HG03103 (cell line): ENCODE measurements at regions not wholly inside any gene's neighbourhood (a gene's known extent, or its start where the extent isn't known, plus 50 kb on each side); places are given as distances from the start of the nearest gene placed in this dataset.
"Not testable (repeated sequence)": the region's sequence is repeated elsewhere in the genome, so short reads cannot be mapped to it uniquely, and the experiment has no call there.

Source experiments
- ATAC-seq: cut with Tn5 transposase; IDR thresholded peaks from one replicate; pipeline ENCODE4 v1.9.1; 2021; ENCODE audit warnings: low read depth; ENCODE audit not compliant: unreplicated experiment

DNA sequence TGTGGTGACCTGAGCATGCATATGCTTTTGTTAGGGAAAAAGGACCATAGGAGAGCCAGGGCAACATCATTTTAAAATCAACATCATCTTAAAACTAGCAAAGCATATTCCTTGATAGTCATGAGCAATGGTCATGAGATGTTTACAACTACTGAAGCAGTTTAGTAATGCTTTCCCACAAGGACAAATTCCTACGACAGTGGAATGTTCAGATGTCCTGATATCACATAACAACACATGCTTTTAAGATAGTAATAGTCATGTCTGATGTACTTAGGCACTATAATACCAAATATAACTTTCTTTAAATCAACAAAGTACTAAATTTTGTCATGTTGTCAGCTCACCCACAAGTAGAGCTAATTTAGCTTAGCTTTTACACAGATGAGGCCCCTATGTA lies 370.3 kb downstream of the HTR1B start:
- no peak for ATAC-seq

DNA sequence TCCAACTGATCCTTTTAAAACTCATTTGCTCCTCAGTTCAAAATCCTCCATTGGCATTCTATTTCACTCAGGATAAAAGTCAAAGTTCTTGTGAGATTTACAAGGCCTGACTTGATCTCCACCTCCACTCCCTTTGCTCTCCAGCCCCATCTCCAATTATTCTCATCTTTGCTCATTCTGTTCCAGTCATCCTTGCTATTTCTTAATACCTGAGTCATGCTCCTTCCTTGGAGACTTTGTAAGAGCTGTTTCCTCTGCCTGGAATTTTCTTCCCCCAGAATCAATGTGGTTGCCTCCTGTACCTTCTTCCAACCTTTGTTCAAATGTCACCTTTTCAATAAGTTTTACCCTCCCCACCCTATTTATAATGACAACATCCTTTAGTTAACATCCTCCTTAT lies 373.5 kb downstream of the HTR1B start:
- ATAC-seq: no peak

GRCh38 chr6:77087794-77088318 lies 375.4 kb downstream of the HTR1B start:
- ATAC-seq: not testable (repeated sequence)

DNA sequence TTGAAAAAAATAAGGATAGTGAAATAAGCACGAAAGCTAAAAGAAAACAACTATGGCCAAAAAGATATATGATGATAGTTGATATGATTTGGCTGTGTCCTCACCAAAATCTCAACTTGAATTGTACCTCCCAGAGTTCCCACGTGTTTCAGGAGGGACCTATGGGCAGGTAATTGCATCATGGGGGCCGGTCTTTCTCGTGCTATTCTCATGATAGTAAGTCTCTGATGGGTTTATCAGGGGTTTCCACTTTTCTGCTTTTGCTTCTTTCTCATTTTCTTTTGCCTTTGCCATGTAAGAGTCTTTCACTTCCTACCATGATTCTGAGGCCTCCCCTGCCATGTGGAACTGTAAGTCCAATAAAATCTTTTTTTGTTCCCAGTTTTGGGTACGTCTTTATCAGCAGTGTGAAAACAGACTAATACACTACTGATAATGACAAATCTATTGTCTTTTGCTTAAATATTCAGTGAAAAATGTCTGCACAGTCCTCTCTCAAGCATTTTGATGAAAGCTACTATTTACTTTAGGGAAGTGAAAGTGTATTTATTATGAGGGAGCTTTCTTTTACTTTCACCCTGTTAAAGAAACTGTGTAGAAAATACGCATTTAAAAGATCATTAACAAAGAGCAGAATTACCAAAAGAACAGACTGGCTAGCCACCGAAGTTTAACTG lies 389.1 kb downstream of the HTR1B start:
- ATAC-seq: no peak

DNA sequence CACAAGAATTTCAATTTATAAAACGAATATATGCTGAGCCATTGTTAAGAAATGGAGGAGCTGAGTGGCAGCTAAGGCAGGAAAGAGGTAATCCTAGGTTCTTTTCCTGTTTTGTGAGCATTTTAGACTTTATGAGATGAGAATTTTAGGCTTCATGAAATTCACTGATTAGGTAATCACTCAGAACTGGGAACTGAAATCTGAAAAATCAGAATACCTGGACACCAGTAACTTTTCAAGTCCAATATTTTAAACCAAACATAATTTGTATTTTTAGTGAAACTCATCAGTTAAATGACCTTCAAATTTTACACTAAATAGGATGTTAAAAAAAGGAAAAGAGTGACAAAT lies 389.9 kb downstream of the HTR1B start:
- ATAC-seq: no peak

DNA sequence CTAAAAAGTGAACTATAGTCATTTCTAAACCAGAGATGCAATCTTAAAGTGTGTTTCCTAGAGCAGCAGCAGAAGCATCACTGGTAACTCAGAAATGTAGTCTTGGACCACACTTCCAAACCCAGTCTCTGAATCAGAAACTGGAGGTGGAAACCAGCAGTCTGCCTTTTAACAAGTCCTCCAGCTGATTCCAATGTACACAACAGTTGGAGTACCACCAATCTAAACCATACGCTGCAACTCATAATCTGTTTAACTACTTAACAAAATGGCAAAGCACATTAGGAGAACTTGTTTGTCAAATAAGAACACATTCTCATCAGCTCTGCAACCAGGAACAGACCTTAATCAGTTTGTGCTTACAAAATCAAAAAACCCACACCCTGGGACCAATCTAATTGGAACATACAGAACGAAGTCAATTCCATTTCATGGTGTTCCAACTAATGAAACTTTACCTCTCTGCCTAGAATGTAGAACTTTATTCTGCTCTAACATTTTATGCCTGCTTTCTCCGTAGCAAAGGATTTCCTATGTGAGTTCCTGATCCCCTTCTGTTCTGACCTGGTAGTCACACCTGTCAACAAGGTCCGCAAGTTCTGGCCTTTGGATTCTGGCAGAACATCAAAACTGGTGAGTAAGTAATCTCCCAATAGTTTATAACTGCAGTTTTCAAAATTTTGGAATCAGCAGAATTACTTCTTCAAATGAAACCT lies 390.4 kb downstream of the HTR1B start:
- ATAC-seq: no peak

GRCh38 chr6:77063494-77063893 lies 399.8 kb downstream of the HTR1B start:
- no peak for ATAC-seq

- no peak for ATAC-seq
These were observed 407.6 kb downstream of the HTR1B start for GRCh38 chr6:77055711-77056110.

GRCh38 chr6:77040568-77041195 lies 422.6 kb downstream of the HTR1B start:
- ATAC-seq: no peak

- no peak for ATAC-seq
These were observed 424.5 kb downstream of the HTR1B start for GRCh38 chr6:77038807-77039206.

DNA sequence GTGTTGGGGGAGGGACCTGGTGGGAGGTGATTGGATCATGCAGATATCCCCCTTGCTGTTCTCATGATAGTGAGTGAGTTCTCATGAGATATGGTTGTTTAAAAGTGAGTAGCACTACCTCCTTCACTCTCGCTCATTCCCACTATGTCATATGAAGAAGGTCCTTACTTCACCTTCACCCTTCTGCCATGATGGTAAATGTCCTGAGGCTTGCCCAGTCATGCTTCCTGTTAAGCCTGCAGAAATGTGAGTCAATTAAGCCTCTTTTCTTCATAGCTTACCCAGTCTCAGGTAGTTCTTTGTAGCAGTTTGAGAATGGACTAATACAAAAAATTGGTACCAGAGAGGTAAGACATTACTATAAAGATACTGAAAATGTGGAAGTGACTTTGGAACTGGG lies 425.9 kb downstream of the HTR1B start:
- no peak for ATAC-seq

DNA sequence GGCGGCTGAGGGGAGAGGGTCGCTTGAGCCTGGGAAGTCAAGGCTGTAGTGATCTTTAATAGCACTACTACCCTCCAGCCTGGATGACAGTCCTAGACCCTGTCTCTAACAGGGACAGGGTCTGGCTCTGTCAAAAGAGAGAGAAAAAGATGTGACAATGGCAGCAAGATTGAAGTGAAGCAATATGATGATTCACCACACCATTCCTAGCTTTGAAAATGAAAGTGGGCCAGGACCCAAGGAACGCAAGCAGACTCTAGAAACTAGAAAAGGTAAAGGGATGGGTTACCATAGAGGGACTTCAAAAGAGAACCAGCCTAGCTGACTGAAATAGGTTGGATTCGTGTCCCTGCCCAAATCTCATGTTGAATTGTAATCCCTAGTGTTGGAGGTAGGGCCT lies 426.9 kb downstream of the HTR1B start:
- no peak for ATAC-seq

GRCh38 chr6:77034161-77034560 lies 429.1 kb downstream of the HTR1B start:
- ATAC-seq: no peak

- ATAC-seq: no peak
These were observed 432.2 kb downstream of the HTR1B start for GRCh38 chr6:77030929-77031674.

- ATAC-seq: no peak
These were observed 436.9 kb downstream of the HTR1B start for GRCh38 chr6:77026341-77026740.

GRCh38 chr6:77025736-77026223 lies 437.5 kb downstream of the HTR1B start:
- no peak for ATAC-seq

- ATAC-seq: no peak
These were observed 441.5 kb downstream of the HTR1B start for GRCh38 chr6:77021778-77022177.

- ATAC-seq: no peak
These were observed 442.1 kb downstream of the HTR1B start for GRCh38 chr6:77021232-77021631.

DNA sequence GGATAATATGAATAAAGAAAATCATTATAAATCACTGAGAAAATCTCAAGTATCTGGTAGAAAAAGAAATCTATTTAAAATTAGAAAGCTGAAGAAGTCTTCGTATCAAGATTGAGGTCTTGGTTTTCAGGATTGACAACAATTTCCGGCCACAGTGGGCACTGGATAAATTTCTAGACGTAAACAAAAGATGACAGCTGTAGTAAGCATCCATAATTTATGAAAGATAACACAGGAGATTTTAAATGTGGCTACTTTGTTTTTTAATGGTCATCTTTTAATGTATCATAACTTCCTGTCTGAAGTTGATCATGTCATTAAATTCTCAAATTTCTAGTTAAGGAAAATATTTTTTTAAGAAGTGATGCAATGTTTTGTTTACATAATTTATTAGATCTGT lies 444.2 kb downstream of the HTR1B start:
- no peak for ATAC-seq

DNA sequence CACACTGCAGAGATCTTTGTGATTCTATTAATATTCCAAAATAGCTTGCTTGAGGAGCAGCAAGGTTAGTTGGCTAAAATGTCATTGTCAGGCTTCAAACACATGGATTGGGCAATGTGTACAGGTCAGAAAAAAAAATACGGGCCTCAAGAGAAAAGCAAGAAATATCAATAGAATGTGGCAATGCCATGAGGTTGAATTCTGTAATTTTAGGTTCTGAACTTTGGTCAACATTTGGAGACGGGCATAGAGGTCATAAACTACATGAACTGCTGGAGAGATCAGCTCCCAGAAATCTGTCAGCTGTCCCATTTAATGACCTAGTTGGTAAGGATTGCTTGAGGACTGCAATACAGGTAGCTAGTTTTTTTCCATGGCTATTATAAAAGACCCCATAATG lies 445.8 kb downstream of the HTR1B start:
- no peak for ATAC-seq

- no peak for ATAC-seq
These were observed 447.9 kb downstream of the HTR1B start for GRCh38 chr6:77015350-77015749.
